ENCODE measurements at regions not wholly inside any gene's neighbourhood (a gene's known extent, or its start where the extent isn't known, plus 50 kb on each side); places are given as distances from the start of the nearest gene placed in this dataset.

GRCh38 chr20:22005535-22005934 lies 300.1 kb downstream of the PAX1 start:
- ChIA-PET POLR2A (no interaction called here), CTCF (no interaction called here)
- intact Hi-C loops (cut with micrococcal nuclease): no loop called here
- H3K9me3 Mint-ChIP-seq: no peaks in the 10 kb centered on the region
- DNase-seq: no peak
- TF ChIP-seq CTCF (IDR thresholded peaks at IDR 0.05): no peak
- H3K27ac Mint-ChIP-seq: no peak overlapping the region
- H3K36me3 Mint-ChIP-seq (ENCODE audit: low read depth): no peaks in the 10 kb centered on the region
- ATAC-seq (ENCODE audit: low read depth): no peak
- H3K27me3 Mint-ChIP-seq: no peaks in the 10 kb centered on the region
- H3K4me3 Mint-ChIP-seq: no peak overlapping the region
- no peaks in the 10 kb centered on the region for H3K4me1 Mint-ChIP-seq

- intact Hi-C loops (cut with micrococcal nuclease): no loop called here
These were observed 299.5 kb downstream of the PAX1 start for GRCh38 chr20:22004946-22005345.

GRCh38 chr20:22003680-22004079 lies 298.2 kb downstream of the PAX1 start:
- ChIA-PET POLR2A (no interaction called here), CTCF (no interaction called here)
- ATAC-seq (ENCODE audit: low read depth) (no peak), DNase-seq (no peak)
- intact Hi-C loops (cut with micrococcal nuclease): no loop called here
- Mint-ChIP-seq H3K9me3 (no peaks in the 10 kb centered on the region), H3K4me3 (no peak overlapping the region), H3K4me1 (no peaks in the 10 kb centered on the region), H3K27me3 (no peaks in the 10 kb centered on the region), H3K27ac (no peak overlapping the region), H3K36me3 (ENCODE audit: low read depth) (no peaks in the 10 kb centered on the region)
- TF ChIP-seq CTCF (IDR thresholded peaks at IDR 0.05): no peak

More at GRCh38 chr20:22004946-22005345, 299.5 kb downstream of the PAX1 start:
- no peak overlapping the region for H3K27ac Mint-ChIP-seq
- H3K27me3 Mint-ChIP-seq: no peaks in the 10 kb centered on the region
- ChIA-PET POLR2A (no interaction called here), CTCF (no interaction called here)
- DNase-seq (no peak), ATAC-seq (ENCODE audit: low read depth) (no peak)
- no peaks in the 10 kb centered on the region for H3K9me3 Mint-ChIP-seq
- TF ChIP-seq CTCF (IDR thresholded peaks at IDR 0.05): no peak
- H3K36me3 Mint-ChIP-seq (ENCODE audit: low read depth): no peaks in the 10 kb centered on the region
- no peak overlapping the region for H3K4me3 Mint-ChIP-seq
- no peaks in the 10 kb centered on the region for H3K4me1 Mint-ChIP-seq

GRCh38 chr20:22001886-22002285 lies 296.4 kb downstream of the PAX1 start:
- ATAC-seq (ENCODE audit: low read depth) (no peak), DNase-seq (no peak)
- intact Hi-C loops (cut with micrococcal nuclease): no loop called here
- ChIA-PET POLR2A (no interaction called here), CTCF (no interaction called here)
- no peak overlapping the region for H3K4me3 Mint-ChIP-seq
- no peaks in the 10 kb centered on the region for H3K36me3 Mint-ChIP-seq (ENCODE audit: low read depth)
- TF ChIP-seq CTCF (IDR thresholded peaks at IDR 0.05): no peak
- H3K9me3 Mint-ChIP-seq: no peaks in the 10 kb centered on the region
- H3K4me1 Mint-ChIP-seq: no peaks in the 10 kb centered on the region
- H3K27ac Mint-ChIP-seq: no peak overlapping the region
- H3K27me3 Mint-ChIP-seq: no peaks in the 10 kb centered on the region

GRCh38 chr20:21995461-21995860 lies 290.0 kb downstream of the PAX1 start:
- no peak for TF ChIP-seq CTCF (IDR thresholded peaks at IDR 0.05)
- no peak overlapping the region for H3K4me3 Mint-ChIP-seq
- ChIA-PET CTCF (no interaction called here), POLR2A (no interaction called here)
- ATAC-seq (ENCODE audit: low read depth): no peak
- H3K27me3 Mint-ChIP-seq: no peaks in the 10 kb centered on the region
- no peaks in the 10 kb centered on the region for H3K4me1 Mint-ChIP-seq
- H3K9me3 Mint-ChIP-seq: peaks cover 2% of the 10 kb centered on the region
- no peak for DNase-seq
- H3K36me3 Mint-ChIP-seq (ENCODE audit: low read depth): no peaks in the 10 kb centered on the region
- intact Hi-C loops (cut with micrococcal nuclease): no loop called here
- no peak overlapping the region for H3K27ac Mint-ChIP-seq
